ENCODE measurements at regions not wholly inside any gene's neighbourhood (a gene's known extent, or its start where the extent isn't known, plus 50 kb on each side); places are given as distances from the start of the nearest gene placed in this dataset.

- no peak for TF ChIP-seq EZH2 (IDR thresholded peaks at IDR 0.05; ENCODE audit: insufficient read depth, low read length)
- no peak for TF ChIP-seq CTCF (IDR thresholded peaks at IDR 0.05; ENCODE audit: insufficient read depth, low read depth, low read length)
These were observed 53.0 kb upstream of the LMO2 start for GRCh38 chr11:33944693-33945424.

All from astrocyte (in vitro differentiated cells and primary cell).